Naive B cell (primary cell): ENCODE measurements at regions not wholly inside any gene's neighbourhood (a gene's known extent, or its start where the extent isn't known, plus 50 kb on each side); places are given as distances from the start of the nearest gene placed in this dataset.

Source experiments
- ATAC-seq, 2 donors: fragments of 150-1000 bp; cut with Tn5 transposase; 2 replicates each; pipeline ENCODE4 v1.10.0; 2021; ENCODE audit warnings: low read depth in 2 of 2, mild to moderate bottlenecking in 2 of 2, moderate library complexity in 2 of 2
- DNase-seq: peaks from one replicate; pipeline ENCODE4 v3.0.0; 2022
- H3K27ac Mint-ChIP-seq, 6 donors: one replicate each; pipeline ENCODE4 v1.8.0; 2020 to 2022; ENCODE audit warnings: mild to moderate bottlenecking in 6 of 6, mixed read lengths in 6 of 6, moderate library complexity in 5 of 6, inconsistent platforms in 2 of 6
- H3K27me3 Mint-ChIP-seq, 3 donors: one replicate each; pipeline ENCODE4 v1.8.0; 2021 to 2022; ENCODE audit warnings: mixed read lengths in 3 of 3, mild to moderate bottlenecking in 1 of 3
- H3K36me3 Mint-ChIP-seq, 2 donors: one replicate each; pipeline ENCODE4 v1.8.0; 2020 to 2022; ENCODE audit warnings: mixed read lengths in 2 of 2, inconsistent platforms in 1 of 2, mild to moderate bottlenecking in 1 of 2
- H3K4me1 Mint-ChIP-seq, 3 donors: one replicate each; pipeline ENCODE4 v1.8.0; 2020 to 2022; ENCODE audit warnings: mixed read lengths in 3 of 3, inconsistent platforms in 1 of 3, mild to moderate bottlenecking in 1 of 3, moderate library complexity in 1 of 3
- H3K4me3 Mint-ChIP-seq, 8 donors: one replicate each; pipeline ENCODE4 v1.8.0; 2020 to 2022; ENCODE audit warnings: mild to moderate bottlenecking in 8 of 8, mixed read lengths in 8 of 8, moderate library complexity in 8 of 8, inconsistent platforms in 2 of 8
- H3K9me3 Mint-ChIP-seq, 7 donors: one replicate each; pipeline ENCODE4 v1.8.0; 2020 to 2022; ENCODE audit warnings: mixed read lengths in 7 of 7, mild to moderate bottlenecking in 5 of 7, inconsistent platforms in 2 of 7, moderate library complexity in 1 of 7

DNA sequence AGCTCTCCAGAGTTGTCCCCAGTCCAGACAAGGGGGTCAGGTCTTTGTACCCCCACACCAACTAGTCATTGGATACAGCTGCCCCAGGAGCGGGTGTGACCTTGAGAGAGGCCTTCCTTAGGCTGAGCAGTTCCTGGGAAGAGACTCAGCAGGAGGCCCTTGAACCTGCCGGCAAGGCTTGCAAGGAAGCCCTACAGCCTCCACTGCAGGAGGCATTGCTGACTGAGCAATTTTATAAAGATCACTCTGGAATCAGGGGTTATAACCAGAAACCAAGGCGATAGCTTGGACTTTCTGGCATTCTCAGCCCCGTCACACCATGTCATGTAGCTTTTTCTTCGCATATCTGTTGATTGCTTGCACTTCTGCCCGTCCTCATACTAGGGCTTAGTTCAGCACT lies 291.3 kb upstream of the CRY1 start:
- Mint-ChIP-seq H3K9me3 (peaks cover 0 to 3% (median 0%) of the 10 kb centered on the region in 7 donors), H3K27ac (no peak overlapping the region), H3K27me3 (peaks cover 0 to 3% (median 0%) of the 10 kb centered on the region in 3 donors), H3K36me3 (peaks cover 0 to 4% of the 10 kb centered on the region in 2 donors), H3K4me3 (no peak overlapping the region), H3K4me1 (peaks cover 0 to 4% (median 0%) of the 10 kb centered on the region in 3 donors)
- DNase-seq (no peak), ATAC-seq (no peak)

DNA sequence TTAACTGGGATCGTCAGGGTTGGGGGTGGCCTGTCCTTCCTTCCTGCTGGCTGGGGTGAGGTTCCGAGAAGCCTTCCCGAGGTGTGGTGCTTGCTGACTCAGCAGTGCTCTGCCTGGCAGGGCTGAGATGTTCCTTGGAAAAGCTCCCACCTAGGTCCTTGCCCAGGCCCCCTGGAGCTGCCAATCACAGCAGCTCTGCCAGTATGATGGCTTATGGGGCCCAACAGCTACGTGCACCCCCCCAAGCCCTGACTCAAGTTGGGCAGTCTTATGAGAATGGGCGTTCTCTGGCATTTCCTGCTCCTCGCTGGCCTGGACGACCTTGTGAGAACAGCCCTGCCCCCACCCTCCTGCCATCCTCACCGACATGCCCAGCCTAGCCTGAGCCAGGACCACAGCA lies 292.2 kb upstream of the CRY1 start:
- Mint-ChIP-seq H3K4me3 (no peak overlapping the region), H3K36me3 (peaks cover 0 to 9% of the 10 kb centered on the region in 2 donors), H3K9me3 (peaks cover 0 to 7% (median 2%) of the 10 kb centered on the region in 7 donors), H3K27ac (no peak overlapping the region), H3K4me1 (peaks cover 0 to 4% (median 0%) of the 10 kb centered on the region in 3 donors), H3K27me3 (no peaks in the 10 kb centered on the region)
- DNase-seq, result no peak
- no peak for ATAC-seq

- Mint-ChIP-seq H3K36me3 (peaks cover 0 to 9% of the 10 kb centered on the region in 2 donors), H3K4me3 (no peak overlapping the region), H3K27ac (no peak overlapping the region), H3K9me3 (peaks cover 0 to 7% (median 2%) of the 10 kb centered on the region in 7 donors), H3K27me3 (no peaks in the 10 kb centered on the region), H3K4me1 (peaks cover 0 to 4% (median 0%) of the 10 kb centered on the region in 3 donors)
- no peak for ATAC-seq
- no peak for DNase-seq
Observed at GRCh38 chr12:107386569-107386968, 293.2 kb upstream of the CRY1 start.

DNA sequence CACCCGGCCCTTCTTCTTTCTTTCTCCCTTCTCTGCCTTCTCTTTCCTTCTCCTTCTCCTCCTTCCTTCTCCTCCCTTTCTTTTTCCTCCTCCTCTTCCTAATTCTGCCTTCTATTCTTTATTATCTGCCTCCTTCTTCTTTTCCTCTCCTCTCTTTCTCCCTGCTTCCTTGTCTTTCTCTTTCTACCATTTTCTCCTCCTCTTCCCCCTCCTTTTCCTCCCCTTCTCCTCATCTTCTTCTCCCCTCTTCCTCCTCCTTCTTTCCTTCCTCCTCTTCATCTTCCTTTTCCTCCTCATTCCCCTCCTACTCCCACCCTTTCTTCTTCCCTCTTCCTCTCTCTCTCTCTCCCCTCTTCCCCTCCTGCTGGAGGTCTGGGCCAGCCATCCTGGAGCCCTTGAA lies 294.9 kb upstream of the CRY1 start:
- no peak for DNase-seq
- H3K4me3 Mint-ChIP-seq, result no peak overlapping the region
- H3K36me3 Mint-ChIP-seq, result peaks cover 0 to 9% of the 10 kb centered on the region in 2 donors
- peak overlapping the region in 3 of 6 donors; percentile 4 to 49 (median 9) for H3K27ac Mint-ChIP-seq
- peaks cover 0 to 4% (median 0%) of the 10 kb centered on the region in 3 donors for H3K4me1 Mint-ChIP-seq
- peaks cover 0 to 7% (median 2%) of the 10 kb centered on the region in 7 donors for H3K9me3 Mint-ChIP-seq
- peaks cover 0 to 7% (median 3%) of the 10 kb centered on the region in 3 donors for H3K27me3 Mint-ChIP-seq
- ATAC-seq, result no peak

DNA sequence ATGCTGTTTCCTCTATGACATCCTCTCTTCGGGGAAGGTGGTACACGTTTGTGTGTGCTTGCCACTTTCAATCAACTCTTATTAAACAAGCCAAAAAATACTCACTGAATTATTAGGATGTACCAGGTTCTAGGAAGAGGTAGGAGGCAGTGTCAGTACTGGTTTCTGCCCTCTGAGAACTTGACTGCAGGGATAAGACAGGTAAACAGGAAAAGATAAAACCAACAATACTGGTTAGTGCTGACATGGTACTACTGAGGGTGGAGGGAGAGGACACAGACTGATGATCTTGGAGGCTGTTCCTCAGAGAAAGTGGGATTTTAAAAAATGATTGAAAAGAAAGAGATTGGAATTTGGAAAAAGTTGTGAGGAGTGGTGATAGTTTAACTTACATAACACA lies 295.2 kb upstream of the PWP1 start:
- no peak for ATAC-seq
- H3K27ac Mint-ChIP-seq, result peak overlapping the region in 1 of 6 donors; percentile 19
- peaks cover 0 to 7% (median 2%) of the 10 kb centered on the region in 7 donors for H3K9me3 Mint-ChIP-seq
- H3K4me1 Mint-ChIP-seq, result peaks cover 0 to 4% (median 4%) of the 10 kb centered on the region in 3 donors
- peaks cover 0 to 9% of the 10 kb centered on the region in 2 donors for H3K36me3 Mint-ChIP-seq
- H3K27me3 Mint-ChIP-seq, result peaks cover 0 to 7% (median 3%) of the 10 kb centered on the region in 3 donors
- H3K4me3 Mint-ChIP-seq, result no peak overlapping the region
- DNase-seq, result no peak

GRCh38 chr12:107393043-107393717 lies 292.4 kb upstream of the PWP1 start:
- H3K27me3 Mint-ChIP-seq, result peaks cover 0 to 7% (median 3%) of the 10 kb centered on the region in 3 donors
- H3K27ac Mint-ChIP-seq, result no peak overlapping the region
- H3K4me3 Mint-ChIP-seq, result no peak overlapping the region
- ATAC-seq (no peak), DNase-seq (no peak)
- peaks cover 0 to 9% of the 10 kb centered on the region in 2 donors for H3K36me3 Mint-ChIP-seq
- H3K4me1 Mint-ChIP-seq, result peaks cover 0 to 4% (median 0%) of the 10 kb centered on the region in 3 donors
- peaks cover 0 to 7% (median 2%) of the 10 kb centered on the region in 7 donors for H3K9me3 Mint-ChIP-seq

DNA sequence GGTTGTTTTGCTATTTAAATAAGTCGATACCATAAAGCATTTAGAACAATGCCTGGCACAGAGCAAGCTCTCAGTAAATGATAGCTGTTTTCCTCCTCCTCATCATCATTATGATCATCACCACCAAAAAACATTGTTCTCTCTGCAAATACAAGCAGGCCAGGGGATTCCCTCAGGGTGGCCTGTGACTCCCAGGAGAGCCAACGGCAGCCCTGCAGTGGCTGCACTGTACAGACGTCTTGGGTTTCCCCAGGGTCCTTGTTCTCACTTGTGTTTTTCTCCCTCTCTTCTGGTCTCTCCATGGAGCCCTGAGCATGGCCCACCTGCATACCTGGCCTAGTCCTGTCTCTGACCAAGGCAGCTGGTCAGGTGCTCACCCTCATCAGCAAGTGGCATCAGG lies 290.9 kb upstream of the PWP1 start:
- DNase-seq, result no peak
- Mint-ChIP-seq H3K27ac (peak overlapping the region in 1 of 6 donors; percentile 62), H3K36me3 (peaks cover 0 to 5% of the 10 kb centered on the region in 2 donors), H3K27me3 (peaks cover 2 to 7% (median 3%) of the 10 kb centered on the region in 3 donors), H3K4me3 (no peak overlapping the region), H3K9me3 (peaks cover 0 to 4% (median 2%) of the 10 kb centered on the region in 7 donors), H3K4me1 (peaks cover 0 to 4% (median 0%) of the 10 kb centered on the region in 3 donors)
- no peak for ATAC-seq

DNA sequence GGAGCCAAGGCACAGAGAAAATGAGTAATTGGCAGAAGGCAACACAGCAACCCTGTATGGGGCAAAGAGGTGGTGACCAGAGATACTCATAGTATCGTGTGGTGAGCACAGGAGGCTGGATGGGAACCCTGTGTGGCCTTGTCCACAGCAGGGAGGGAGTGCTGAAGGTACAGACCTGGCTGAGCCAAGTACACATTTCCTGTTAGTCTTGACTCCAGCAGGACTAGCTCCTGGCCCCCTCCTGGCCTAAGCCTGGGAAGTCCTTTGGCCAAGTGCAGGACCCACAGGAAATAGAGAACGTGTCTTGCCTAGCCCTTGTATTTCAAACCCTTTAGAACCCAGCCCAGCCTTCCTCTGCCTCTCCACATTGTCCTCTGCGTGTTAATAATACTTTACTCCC lies 289.8 kb upstream of the PWP1 start:
- DNase-seq (no peak), ATAC-seq (no peak)
- peak overlapping the region in 2 of 6 donors; percentile 10 to 43 for H3K27ac Mint-ChIP-seq
- no peaks in the 10 kb centered on the region for H3K36me3 Mint-ChIP-seq
- no peak overlapping the region for H3K4me3 Mint-ChIP-seq
- peaks cover 0 to 4% (median 0%) of the 10 kb centered on the region in 3 donors for H3K4me1 Mint-ChIP-seq
- no peaks in the 10 kb centered on the region for H3K9me3 Mint-ChIP-seq
- H3K27me3 Mint-ChIP-seq, result peaks cover 3 to 7% (median 5%) of the 10 kb centered on the region in 3 donors

GRCh38 chr12:107396991-107397390 lies 288.6 kb upstream of the PWP1 start:
- Mint-ChIP-seq H3K27me3 (peaks cover 3 to 7% (median 5%) of the 10 kb centered on the region in 3 donors), H3K4me1 (peaks cover 0 to 4% (median 0%) of the 10 kb centered on the region in 3 donors), H3K4me3 (no peak overlapping the region), H3K27ac (no peak overlapping the region), H3K36me3 (no peaks in the 10 kb centered on the region), H3K9me3 (no peaks in the 10 kb centered on the region)
- DNase-seq (no peak), ATAC-seq (no peak)

DNA sequence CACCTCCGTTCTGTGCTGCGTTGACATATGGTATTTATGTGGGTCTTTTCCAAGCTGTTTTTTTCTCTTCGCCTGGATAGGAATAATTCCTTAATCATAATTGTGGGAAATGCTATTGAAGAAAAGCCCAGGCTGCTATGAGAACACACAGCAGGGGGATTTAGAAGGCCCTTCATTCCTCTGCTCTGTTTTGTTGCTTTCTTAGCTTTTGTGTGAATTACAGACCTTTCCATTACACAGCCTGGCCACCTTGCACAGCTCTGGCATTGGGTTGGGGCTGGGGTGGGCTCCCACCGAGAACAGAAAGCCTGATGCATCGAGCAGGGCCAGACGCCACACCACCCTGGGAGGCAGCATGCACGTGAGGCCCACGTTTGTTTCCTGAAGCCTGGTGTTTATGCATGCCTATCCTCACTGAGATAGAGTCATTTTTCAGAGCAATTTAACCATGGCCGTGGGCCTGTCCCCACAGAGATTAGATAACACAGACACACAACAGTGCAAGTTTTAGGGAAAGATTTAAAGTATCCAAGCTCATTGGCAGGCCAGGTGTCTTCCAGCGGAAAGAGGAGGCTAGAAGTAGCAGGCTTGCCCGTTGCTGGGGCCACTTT lies 287.6 kb upstream of the PWP1 start:
- no peak overlapping the region for H3K4me3 Mint-ChIP-seq
- no peaks in the 10 kb centered on the region for H3K9me3 Mint-ChIP-seq
- peak overlapping the region in 1 of 6 donors; percentile 9 for H3K27ac Mint-ChIP-seq
- no peaks in the 10 kb centered on the region for H3K36me3 Mint-ChIP-seq
- peaks cover 0 to 5% (median 0%) of the 10 kb centered on the region in 3 donors for H3K27me3 Mint-ChIP-seq
- ATAC-seq (no peak), DNase-seq (no peak)
- H3K4me1 Mint-ChIP-seq, result peaks cover 0 to 4% (median 4%) of the 10 kb centered on the region in 3 donors

DNA sequence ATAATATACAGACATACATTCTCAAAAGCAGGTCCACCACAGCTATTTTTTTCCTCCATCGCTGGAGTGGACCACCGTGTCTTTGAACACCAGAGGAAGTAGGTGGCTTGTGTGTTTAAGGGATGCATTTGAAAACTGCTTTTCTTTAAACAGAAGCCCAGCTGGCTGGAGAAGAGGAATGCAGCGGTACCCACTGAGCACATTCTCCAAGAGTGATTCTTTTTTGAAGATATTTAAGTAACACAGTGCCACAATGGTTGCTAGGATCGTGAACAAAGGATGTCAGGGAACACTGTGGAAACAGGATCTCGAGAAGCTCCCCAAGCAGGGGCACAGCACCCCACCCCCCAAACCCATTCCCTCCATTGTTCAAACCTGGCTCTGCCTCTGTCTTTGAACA lies 286.6 kb upstream of the PWP1 start:
- H3K9me3 Mint-ChIP-seq, result no peaks in the 10 kb centered on the region
- peaks cover 0 to 4% (median 4%) of the 10 kb centered on the region in 3 donors for H3K4me1 Mint-ChIP-seq
- DNase-seq (no peak), ATAC-seq (no peak)
- H3K36me3 Mint-ChIP-seq, result no peaks in the 10 kb centered on the region
- H3K4me3 Mint-ChIP-seq, result no peak overlapping the region
- H3K27me3 Mint-ChIP-seq, result peaks cover 0 to 5% (median 0%) of the 10 kb centered on the region in 3 donors
- no peak overlapping the region for H3K27ac Mint-ChIP-seq

GRCh38 chr12:107400686-107401447 lies 284.7 kb upstream of the PWP1 start:
- ATAC-seq (no peak), DNase-seq (no peak)
- Mint-ChIP-seq H3K27me3 (peaks cover 0 to 5% (median 0%) of the 10 kb centered on the region in 3 donors), H3K36me3 (no peaks in the 10 kb centered on the region), H3K4me3 (peak overlapping the region in 1 of 8 donors; percentile 64), H3K9me3 (no peaks in the 10 kb centered on the region), H3K4me1 (peaks cover 0 to 4% (median 0%) of the 10 kb centered on the region in 3 donors), H3K27ac (no peak overlapping the region)
